Erythroblast (primary cell): ENCODE measurements at regions not wholly inside any gene's neighbourhood (a gene's known extent, or its start where the extent isn't known, plus 50 kb on each side); places are given as distances from the start of the nearest gene placed in this dataset.

ENCODE experiments used
- GATA1 ChIP-seq: IDR thresholded peaks from 2 replicates; pipeline ENCODE4 v1.6.1; 2011; ENCODE audit warnings: low read depth, mild to moderate bottlenecking, control low read depth, low read length, moderate library complexity
- POLR2A ChIP-seq: IDR thresholded peaks from 2 replicates; pipeline ENCODE4 v1.6.1; 2011; ENCODE audit warnings: mild to moderate bottlenecking, low read length

DNA sequence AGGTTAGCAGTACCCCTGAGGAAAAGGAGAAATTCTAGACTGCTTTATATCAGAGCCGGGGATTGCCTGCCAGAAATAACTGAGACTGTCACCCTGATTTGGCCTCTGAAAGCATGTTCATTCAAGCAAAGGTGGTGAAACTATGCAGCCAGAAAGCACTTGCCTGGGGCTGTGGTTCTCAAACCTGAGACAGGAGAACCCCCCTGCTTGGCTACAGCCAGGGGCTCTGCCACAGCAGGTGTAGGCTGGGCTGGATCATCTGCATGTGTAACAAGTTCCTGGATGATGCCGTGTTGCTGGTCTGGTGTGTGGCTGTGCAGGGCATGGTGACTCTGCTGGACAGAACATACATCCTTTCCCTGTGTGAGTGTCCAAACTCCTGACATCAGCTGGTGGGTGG lies 157.8 kb downstream of the NXNL2 start:
- TF ChIP-seq POLR2A, result no peak
- TF ChIP-seq GATA1, result no peak
